ENCODE measurements at regions not wholly inside any gene's neighbourhood (a gene's known extent, or its start where the extent isn't known, plus 50 kb on each side); places are given as distances from the start of the nearest gene placed in this dataset.

- DNase-seq = no peak
Measured at GRCh38 chr1:184919892-184920291, 54.4 kb downstream of the NIBAN1 start.

- peak; percentile 18 for DNase-seq
Measured at GRCh38 chr1:184915463-184916090, 58.7 kb downstream of the NIBAN1 start.

GRCh38 chr1:184914149-184914548 lies 60.2 kb downstream of the NIBAN1 start:
- no peak for DNase-seq

GRCh38 chr1:184912392-184912791 lies 61.9 kb downstream of the NIBAN1 start:
- DNase-seq = no peak

- no peak for DNase-seq
Measured at GRCh38 chr1:184911830-184912229, 62.5 kb downstream of the NIBAN1 start.

GRCh38 chr1:184911103-184911745 lies 63.1 kb downstream of the NIBAN1 start:
- no peak for DNase-seq

GRCh38 chr1:184910691-184911091 lies 63.6 kb downstream of the NIBAN1 start:
- DNase-seq = no peak

GRCh38 chr1:184910005-184910404 lies 64.3 kb downstream of the NIBAN1 start:
- no peak for DNase-seq

- DNase-seq = no peak
Measured at GRCh38 chr1:184909019-184909418, 65.3 kb downstream of the NIBAN1 start.

GRCh38 chr1:184908506-184908905 lies 65.8 kb downstream of the NIBAN1 start:
- DNase-seq = no peak

- DNase-seq = no peak
Measured at GRCh38 chr1:184907500-184907899, 66.8 kb downstream of the NIBAN1 start.

GRCh38 chr1:184906761-184907160 lies 67.5 kb downstream of the NIBAN1 start:
- DNase-seq = peak; percentile 55

- DNase-seq = no peak
Measured at GRCh38 chr1:184905601-184906322, 68.5 kb downstream of the NIBAN1 start.

GRCh38 chr1:184903111-184903692 lies 71.1 kb downstream of the NIBAN1 start:
- DNase-seq = no peak

GRCh38 chr1:184900507-184900906 lies 73.8 kb downstream of the NIBAN1 start:
- no peak for DNase-seq

GRCh38 chr1:184896000-184896399 lies 78.3 kb downstream of the NIBAN1 start:
- peak; percentile 44 for DNase-seq

GRCh38 chr1:184895086-184895485 lies 79.2 kb downstream of the NIBAN1 start:
- DNase-seq = no peak

GRCh38 chr1:184893695-184894094 lies 80.6 kb downstream of the NIBAN1 start:
- no peak for DNase-seq

- DNase-seq = no peak
Measured at GRCh38 chr1:184892116-184892515, 82.2 kb downstream of the NIBAN1 start.

GRCh38 chr1:184891440-184891839 lies 82.9 kb downstream of the NIBAN1 start:
- no peak for DNase-seq

GRCh38 chr1:184890539-184890973 lies 83.8 kb downstream of the NIBAN1 start:
- no peak for DNase-seq

GRCh38 chr1:184889902-184890301 lies 84.4 kb downstream of the NIBAN1 start:
- no peak for DNase-seq

GRCh38 chr1:184889166-184889565 lies 85.1 kb downstream of the NIBAN1 start:
- DNase-seq = no peak
